Calu3 (cell line): ENCODE measurements at regions not wholly inside any gene's neighbourhood (a gene's known extent, or its start where the extent isn't known, plus 50 kb on each side); places are given as distances from the start of the nearest gene placed in this dataset.

ENCODE experiments used
- BruUV-seq: library from RNA; stranded (reverse); fragments of 400-500 nt; replicated peaks from 2 replicates; lab custom pipeline; 2021; lab: Mats Ljungman, UMichigan
- CTCF ChIA-PET: fragments of 300-600 bp; sonication (Branson Sonifier 250); formaldehyde crosslinking; loops from one replicate; lab custom pipeline; 2022; ENCODE audit warnings: antibody characterized with exemption; lab: Charles Lee
- DNase-seq: peaks from one replicate; pipeline ENCODE4 v3.0.0; 2022
- H3K27ac Mint-ChIP-seq: one replicate; pipeline ENCODE4 v1.8.0; 2022; ENCODE audit warnings: mixed read lengths; ENCODE audit not compliant: unreplicated experiment
- H3K27me3 Mint-ChIP-seq: one replicate; pipeline ENCODE4 v1.8.0; 2022; ENCODE audit warnings: mixed read lengths; ENCODE audit not compliant: unreplicated experiment
- H3K36me3 Mint-ChIP-seq: one replicate; pipeline ENCODE4 v1.8.0; 2022; ENCODE audit warnings: mild to moderate bottlenecking, moderate library complexity, mixed read lengths; ENCODE audit not compliant: insufficient read depth, unreplicated experiment
- H3K4me1 Mint-ChIP-seq: one replicate; pipeline ENCODE4 v1.8.0; 2022; ENCODE audit warnings: mild to moderate bottlenecking, low read depth, mixed read lengths; ENCODE audit not compliant: unreplicated experiment
- H3K4me3 Mint-ChIP-seq: one replicate; pipeline ENCODE4 v1.8.0; 2022; ENCODE audit warnings: mild to moderate bottlenecking, low read depth, moderate library complexity, mixed read lengths; ENCODE audit not compliant: unreplicated experiment
- H3K9me3 Mint-ChIP-seq: one replicate; pipeline ENCODE4 v1.8.0; 2022; ENCODE audit warnings: low read depth, mixed read lengths; ENCODE audit not compliant: unreplicated experiment
- CTCF ChIP-seq: fragments of 200-600 bp; IDR thresholded peaks from one replicate; pipeline ENCODE4 v1.8.0; 2022; ENCODE audit warnings: antibody characterized with exemption; ENCODE audit not compliant: unreplicated experiment
- intact Hi-C: fragments of 100-400 bp; cut with micrococcal nuclease; formaldehyde crosslinking; loops from one replicate; pipeline ENCODE4 v1.10.0; 2022; ENCODE audit not compliant: unreplicated experiment

- no peak overlapping the region for H3K4me3 Mint-ChIP-seq
- no peak for TF ChIP-seq CTCF
- peaks cover 8% of the 10 kb centered on the region for H3K9me3 Mint-ChIP-seq
- no TSS peak for BruUV-seq
- no peaks in the 10 kb centered on the region for H3K27me3 Mint-ChIP-seq
- H3K27ac Mint-ChIP-seq, result no peak overlapping the region
- no peak for DNase-seq
- CTCF ChIA-PET, result no interaction called here
- no peaks in the 10 kb centered on the region for H3K4me1 Mint-ChIP-seq
- H3K36me3 Mint-ChIP-seq, result no peaks in the 10 kb centered on the region
- intact Hi-C loops, result no loop called here
Observed at GRCh38 chr5:2217219-2217618, 334.5 kb upstream of the IRX4 start.

- Mint-ChIP-seq H3K36me3 (no peaks in the 10 kb centered on the region), H3K4me1 (no peaks in the 10 kb centered on the region), H3K27me3 (no peaks in the 10 kb centered on the region), H3K27ac (no peak overlapping the region), H3K4me3 (no peak overlapping the region), H3K9me3 (peaks cover 8% of the 10 kb centered on the region)
- DNase-seq, result no peak
- no peak for TF ChIP-seq CTCF
- BruUV-seq, result no TSS peak
- intact Hi-C loops, result no loop called here
- CTCF ChIA-PET, result no interaction called here
Observed at GRCh38 chr5:2214910-2215590, 332.3 kb upstream of the IRX4 start.

GRCh38 chr5:2213121-2213730 lies 330.5 kb upstream of the IRX4 start:
- intact Hi-C loops, result no loop called here
- CTCF ChIA-PET, result no interaction called here
- no peak for DNase-seq
- Mint-ChIP-seq H3K4me3 (no peak overlapping the region), H3K36me3 (no peaks in the 10 kb centered on the region), H3K9me3 (no peaks in the 10 kb centered on the region), H3K27me3 (no peaks in the 10 kb centered on the region), H3K27ac (no peak overlapping the region), H3K4me1 (no peaks in the 10 kb centered on the region)
- no TSS peak for BruUV-seq
- TF ChIP-seq CTCF, result no peak

GRCh38 chr5:2212481-2212880 lies 329.8 kb upstream of the IRX4 start:
- CTCF ChIA-PET, result no interaction called here
- no TSS peak for BruUV-seq
- no peak for TF ChIP-seq CTCF
- DNase-seq, result no peak
- no peaks in the 10 kb centered on the region for H3K9me3 Mint-ChIP-seq
- no peaks in the 10 kb centered on the region for H3K27me3 Mint-ChIP-seq
- H3K4me1 Mint-ChIP-seq, result no peaks in the 10 kb centered on the region
- H3K4me3 Mint-ChIP-seq, result no peak overlapping the region
- no peaks in the 10 kb centered on the region for H3K36me3 Mint-ChIP-seq
- intact Hi-C loops, result no loop called here
- no peak overlapping the region for H3K27ac Mint-ChIP-seq
